ENCODE measurements at regions not wholly inside any gene's neighbourhood (a gene's known extent, or its start where the extent isn't known, plus 50 kb on each side); places are given as distances from the start of the nearest gene placed in this dataset.
"Not testable (repeated sequence)": the region's sequence is repeated elsewhere in the genome, so short reads cannot be mapped to it uniquely, and the experiment has no call there.

DNA sequence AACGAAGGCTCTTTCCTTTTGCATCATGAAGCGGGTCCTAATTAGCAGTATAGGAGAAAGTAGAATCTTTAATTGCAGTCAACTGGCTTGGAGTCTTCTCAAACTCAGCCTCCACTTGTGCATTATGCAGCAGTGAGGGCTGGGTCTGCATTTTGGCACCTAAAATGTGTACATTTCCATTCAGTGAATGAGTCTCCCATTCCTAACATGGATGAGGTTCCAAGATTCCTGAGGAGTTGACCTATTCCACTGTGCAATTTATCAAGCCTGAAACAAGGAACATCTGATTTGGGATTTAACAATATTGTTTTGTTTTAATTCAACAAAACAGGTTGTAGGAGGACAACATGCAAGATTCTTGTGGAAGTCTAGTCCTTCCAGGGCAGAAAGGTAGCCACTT is 171.8 kb upstream of the S1PR3 start:
- no peak for DNase-seq

DNA sequence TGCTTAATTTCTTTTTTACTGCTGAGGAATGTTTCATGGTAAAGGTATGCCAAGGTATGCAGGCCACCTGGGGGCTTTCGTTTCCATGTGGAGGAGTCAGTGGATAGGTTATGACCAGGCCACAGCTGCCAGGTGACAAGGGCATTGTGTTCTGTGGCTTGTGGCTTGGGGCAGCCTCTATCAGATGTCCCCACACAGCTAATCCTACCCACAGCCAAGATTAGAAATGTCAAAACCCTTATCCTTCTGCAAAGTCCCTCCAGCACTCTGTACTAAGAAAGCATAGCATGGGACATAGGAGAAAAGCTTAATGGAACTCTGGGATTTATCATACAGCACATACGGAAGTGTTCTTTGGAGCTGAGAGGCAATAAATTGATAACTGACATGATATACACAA is 171.2 kb upstream of the S1PR3 start:
- no peak for DNase-seq

DNA sequence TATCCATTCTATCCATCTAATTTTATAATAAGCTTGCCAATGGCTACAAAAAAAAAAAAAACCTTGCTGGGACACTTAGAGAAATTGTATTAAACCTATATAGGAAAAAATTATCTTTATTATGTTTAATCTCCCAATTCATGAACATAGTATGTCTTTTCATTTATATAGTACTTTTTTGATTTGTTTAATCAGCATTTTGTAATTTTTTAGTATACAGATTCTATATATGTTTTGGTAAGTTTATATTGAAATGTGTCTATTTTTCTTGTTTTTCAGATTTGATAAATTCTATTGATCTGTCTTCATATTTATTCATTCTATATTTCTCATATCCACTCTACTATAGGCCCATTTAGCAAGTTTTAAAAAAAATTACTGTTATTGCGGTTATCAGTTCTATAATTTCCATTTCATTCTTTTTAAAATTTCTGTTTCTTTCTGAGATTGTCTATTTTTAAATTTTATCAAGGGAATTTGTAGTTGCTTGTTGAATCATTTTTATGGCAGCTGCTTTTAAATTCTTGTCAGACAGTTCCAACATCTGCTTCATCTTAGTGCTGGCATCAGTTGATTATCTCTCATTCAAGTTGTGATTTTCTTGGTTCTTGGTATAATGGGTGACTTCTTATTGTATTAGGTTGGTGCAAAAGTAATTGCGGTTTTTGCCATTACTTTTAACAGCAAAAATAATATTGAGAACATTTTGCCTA is 170.1 kb upstream of the S1PR3 start:
- DNase-seq, result no peak

DNA sequence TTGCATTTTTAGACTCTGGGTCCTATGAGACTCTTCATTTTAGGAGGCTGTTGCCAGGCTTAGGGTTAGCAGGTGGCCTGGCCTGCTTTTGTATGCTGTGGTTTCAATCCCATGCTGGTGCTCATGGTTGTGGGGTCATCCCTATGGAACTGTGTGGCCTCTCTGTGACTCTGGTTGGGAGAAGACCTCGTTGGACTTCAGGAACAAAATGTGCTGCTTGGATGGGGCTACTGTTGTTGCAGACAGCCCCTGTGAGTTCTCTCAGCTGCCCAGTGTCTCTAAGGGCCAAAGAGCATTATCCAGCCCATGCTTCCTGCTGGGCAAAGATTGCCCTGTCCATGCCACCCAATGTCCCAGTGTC is 169.5 kb upstream of the S1PR3 start:
- no peak for DNase-seq

DNA sequence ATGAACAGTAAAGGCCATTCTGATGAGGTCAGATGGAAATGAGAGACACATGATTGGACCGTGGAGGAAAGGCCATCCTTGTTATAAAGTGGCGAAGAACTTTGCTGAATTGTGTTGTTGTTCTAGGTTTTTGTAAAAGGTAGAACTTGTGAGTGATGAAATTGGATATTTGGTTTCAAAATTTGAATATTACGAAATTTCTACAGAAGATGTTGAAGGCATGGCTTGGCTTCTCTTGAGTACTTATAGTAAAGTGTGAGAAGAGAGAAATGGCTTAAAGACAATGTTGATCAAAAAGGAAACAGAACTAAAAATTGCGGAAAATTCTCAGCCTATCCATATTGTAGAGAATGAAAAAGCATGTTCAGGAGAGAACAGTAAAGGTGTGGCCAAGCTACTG is 166.6 kb upstream of the S1PR3 start:
- DNase-seq, result no peak

- no peak for DNase-seq
These were observed 165.1 kb upstream of the S1PR3 start for GRCh38 chr9:88826181-88826580.

DNA sequence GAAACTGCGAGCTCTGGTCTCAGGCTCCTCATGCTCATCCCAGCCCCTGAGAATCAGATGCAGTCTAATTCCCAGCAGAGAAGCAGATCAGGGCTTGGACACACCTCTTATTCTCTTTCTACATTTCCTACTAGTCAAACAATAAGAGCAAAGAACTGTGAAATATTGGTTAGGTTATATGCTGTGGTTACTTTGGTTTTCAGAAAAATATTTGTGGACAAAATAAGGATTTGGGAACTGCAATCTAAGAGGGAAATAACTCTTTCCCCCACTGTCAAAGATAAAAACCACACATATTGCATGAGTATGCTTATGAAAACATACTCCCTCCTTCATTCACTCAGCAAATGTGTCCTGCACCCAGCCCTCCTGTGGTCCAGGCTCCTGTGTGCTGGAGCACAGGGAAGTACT is 164.5 kb upstream of the S1PR3 start:
- no peak for DNase-seq

GRCh38 chr9:88828018-88828417 is 163.2 kb upstream of the S1PR3 start:
- DNase-seq, result no peak

DNA sequence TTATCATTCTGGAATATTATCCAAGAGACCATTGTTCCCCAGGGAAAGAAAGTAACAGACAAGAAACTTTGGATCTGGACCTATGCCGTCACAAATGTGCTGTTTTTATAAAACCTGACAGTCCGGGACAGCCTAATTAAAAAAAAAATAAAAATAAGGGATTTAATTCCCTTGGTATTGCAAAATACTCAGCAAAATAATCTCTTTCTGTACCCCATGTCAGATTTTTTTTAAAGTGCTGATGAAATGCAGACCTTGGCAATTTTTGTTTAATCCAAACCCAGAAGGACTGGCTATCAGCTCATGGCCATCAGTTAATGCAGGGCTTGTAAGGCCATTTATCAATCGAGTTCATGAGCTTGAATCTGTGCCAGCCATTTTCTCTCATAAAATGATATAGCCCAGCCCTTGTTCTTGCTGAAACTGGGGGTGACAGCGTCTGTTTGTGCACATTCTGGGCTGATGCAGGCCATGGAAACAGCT is 162.7 kb upstream of the S1PR3 start:
- no peak for DNase-seq

GRCh38 chr9:88829276-88829675 is 162.0 kb upstream of the S1PR3 start:
- DNase-seq, result no peak

GRCh38 chr9:88831713-88832407 is 159.4 kb upstream of the S1PR3 start:
- no peak for DNase-seq

- DNase-seq, result no peak
These were observed 157.3 kb upstream of the S1PR3 start for GRCh38 chr9:88833946-88834345.

GRCh38 chr9:88835038-88835466 is 156.2 kb upstream of the S1PR3 start:
- DNase-seq, result no peak

- DNase-seq, result no peak
These were observed 155.5 kb upstream of the S1PR3 start for GRCh38 chr9:88835772-88836171.

GRCh38 chr9:88837731-88838130 is 153.5 kb upstream of the S1PR3 start:
- no peak for DNase-seq

GRCh38 chr9:88849878-88850277 is 141.4 kb upstream of the S1PR3 start:
- not testable (repeated sequence) for DNase-seq

DNA sequence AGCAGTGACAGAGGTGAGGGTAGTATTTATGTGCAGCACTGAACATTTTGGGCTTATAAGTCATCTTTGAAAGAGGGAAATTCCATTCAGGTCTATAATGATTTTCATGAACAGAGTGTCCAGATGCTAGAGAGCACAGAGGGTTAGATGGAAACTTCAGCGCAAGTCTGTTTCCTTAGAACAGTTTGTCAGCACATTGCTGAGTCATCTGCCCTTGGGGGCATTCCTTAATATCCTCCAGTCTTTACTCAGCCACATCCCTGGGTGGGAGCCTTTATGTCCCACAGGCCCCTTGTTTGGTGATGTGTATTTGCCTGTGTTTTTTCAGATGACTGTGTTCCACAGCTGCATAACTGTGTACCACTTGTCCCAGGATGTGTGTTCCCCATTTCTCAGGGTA is 138.5 kb upstream of the S1PR3 start:
- no peak for DNase-seq

DNA sequence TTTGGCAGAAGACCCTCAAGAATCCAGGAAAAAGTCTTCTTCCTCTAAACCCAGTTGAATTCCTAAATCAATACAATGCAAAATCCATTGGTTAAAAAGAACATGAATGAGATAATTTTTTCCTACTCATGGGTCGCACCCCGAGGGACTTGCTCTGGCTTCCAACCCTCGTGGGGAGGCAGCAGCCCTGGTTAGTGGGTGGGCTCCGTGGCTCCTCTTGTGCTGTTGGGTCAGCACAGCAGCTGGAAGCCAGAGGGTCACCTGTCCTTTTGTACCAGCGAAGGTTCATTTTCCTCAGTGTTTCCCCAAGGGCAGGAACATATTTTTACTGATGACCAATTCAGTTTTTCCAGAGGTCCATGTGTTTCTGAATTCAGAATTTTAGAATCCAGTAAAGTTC is 120.6 kb upstream of the S1PR3 start:
- DNase-seq, result no peak

GRCh38 chr9:88871669-88872068 is 119.6 kb upstream of the S1PR3 start:
- no peak for DNase-seq

DNA sequence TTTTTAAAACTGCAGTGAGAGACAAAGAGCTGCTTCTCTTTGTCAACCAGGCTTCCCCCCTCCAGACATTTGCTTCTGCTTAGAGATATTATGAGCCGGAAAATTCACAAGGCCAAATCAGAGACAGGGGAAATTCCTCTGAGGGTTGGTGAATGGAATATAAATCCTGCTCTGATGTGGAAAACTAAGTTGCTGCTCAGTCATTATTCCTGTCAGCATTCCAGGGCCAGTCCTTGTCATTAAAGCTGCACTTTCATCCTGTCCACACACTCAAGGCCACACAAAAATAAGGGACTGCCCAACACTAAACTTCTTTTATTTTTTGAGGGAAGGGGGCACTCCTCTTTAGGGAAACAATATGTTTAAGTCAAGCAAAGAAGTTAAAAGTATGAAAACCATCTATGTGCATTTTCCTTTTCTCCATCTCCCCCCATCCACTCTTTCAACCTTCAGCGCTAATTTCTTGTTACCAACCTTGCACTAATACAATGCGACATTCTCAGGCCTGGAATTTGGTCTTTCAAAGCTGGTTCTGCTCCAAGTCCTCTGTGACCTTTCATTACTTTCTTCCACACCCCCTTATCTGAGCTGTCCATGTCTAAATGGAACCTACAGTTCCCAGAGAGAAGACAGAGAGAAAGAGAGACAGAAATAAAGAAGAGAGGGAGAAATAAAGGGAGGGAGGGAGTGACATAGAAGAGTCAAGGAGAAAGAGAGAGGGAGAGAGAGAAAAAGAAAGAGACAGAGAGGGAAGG is 118.9 kb upstream of the S1PR3 start:
- DNase-seq, result no peak

DNA sequence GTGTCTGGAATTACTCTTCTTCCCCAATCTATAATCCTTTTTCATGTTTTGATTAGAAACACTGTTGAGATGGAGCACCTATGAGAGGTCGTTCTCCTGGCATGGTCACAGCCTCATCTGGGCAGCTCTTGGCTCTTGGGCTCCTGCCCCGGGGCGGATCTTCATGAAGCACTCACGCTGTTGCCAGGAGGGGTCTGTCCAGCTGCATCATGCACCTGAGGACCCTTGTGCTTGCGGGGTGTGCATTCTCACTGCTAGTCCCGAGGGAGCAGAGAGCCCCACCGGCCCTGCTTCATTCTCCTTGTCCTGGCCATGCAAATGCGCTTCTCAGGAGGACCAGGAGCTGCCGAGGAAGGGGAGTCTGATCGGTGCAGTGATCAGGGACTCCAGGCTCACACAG is 117.6 kb upstream of the S1PR3 start:
- DNase-seq, result no peak

DNA sequence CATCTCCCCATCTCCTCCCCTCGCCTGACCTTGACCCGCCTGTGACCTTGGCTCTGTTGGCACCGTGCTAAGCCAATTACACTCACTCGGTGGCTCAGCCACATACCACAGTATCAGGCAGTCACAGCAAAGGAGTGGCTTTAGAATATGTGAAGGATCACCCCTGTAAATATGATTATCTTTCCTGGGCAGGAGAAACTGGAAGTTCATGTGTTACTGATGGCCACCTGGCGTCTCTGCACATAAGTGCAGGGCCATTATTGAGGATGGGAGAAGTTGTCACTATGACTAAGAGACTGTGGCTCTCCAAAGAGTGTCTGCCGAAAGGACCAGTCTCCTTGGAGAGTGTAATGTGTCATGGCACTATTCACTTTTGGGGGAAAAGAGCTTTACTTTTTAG is 116.9 kb upstream of the S1PR3 start:
- DNase-seq, result no peak

DNA sequence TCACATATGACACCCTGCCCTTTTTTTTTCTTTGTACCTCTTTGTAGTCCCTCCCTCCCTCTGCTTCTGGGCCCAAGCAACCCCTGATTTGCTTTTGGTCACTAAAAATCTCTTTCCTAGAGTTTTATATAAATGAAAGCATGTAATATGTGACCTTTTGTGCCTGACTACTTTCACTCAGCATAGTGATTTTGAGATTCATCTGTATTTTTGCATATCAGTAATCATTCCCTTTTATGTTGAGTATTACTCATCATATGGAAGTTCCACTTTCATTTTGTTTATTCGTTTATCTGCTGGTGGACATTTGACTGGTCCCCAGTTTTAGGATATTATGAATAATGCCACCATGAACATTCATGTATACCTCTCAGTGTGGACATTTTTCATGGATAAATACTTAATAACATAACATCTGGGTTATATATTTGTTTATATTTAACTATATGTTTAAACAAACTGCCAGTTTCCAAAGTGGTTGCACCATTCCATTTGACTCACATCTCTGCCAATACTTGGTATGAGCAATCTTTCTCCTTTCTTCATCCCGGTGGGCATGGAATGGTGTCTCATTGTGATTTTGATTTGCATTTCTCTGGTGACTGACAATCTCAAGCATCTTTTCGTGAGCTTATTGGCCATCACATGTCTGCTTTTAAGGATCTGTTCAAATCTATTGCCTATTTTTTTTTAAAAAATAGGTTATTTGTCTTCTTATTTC is 115.7 kb upstream of the S1PR3 start:
- no peak for DNase-seq

Measured in NCI-H1694 treated with DMSO at 0.1 percent for 48 hours (cell line).